ENCODE measurements at regions not wholly inside any gene's neighbourhood (a gene's known extent, or its start where the extent isn't known, plus 50 kb on each side); places are given as distances from the start of the nearest gene placed in this dataset.

GRCh38 chr9:118222375-118222774, 518.2 kb downstream of the TLR4 start:
- TF ChIP-seq CTCF (IDR thresholded peaks at IDR 0.05; ENCODE audit: low read length) (no peak), EZH2 (IDR thresholded peaks at IDR 0.05; ENCODE audit: borderline replicate concordance, low read length) (no peak)

Data from OCI-LY1 (cell line).